HCT116 (cell line): ENCODE measurements at regions not wholly inside any gene's neighbourhood (a gene's known extent, or its start where the extent isn't known, plus 50 kb on each side); places are given as distances from the start of the nearest gene placed in this dataset.

ENCODE experiments used
- ATAC-seq: fragments of 200-7000 bp; cut with Tn5 transposase; 2 replicates; pipeline ENCODE4 v1.9.1; 2020; ENCODE audit warnings: mild to moderate bottlenecking, moderate library complexity
- BruUV-seq: library from RNA; stranded (reverse); fragments of 400-500 nt; replicated peaks from 2 replicates; lab custom pipeline; 2021; lab: Mats Ljungman, UMichigan
- CTCF ChIA-PET: fragments of 300-600 bp; sonication (Branson Sonifier 250); formaldehyde crosslinking; loops from one replicate; lab custom pipeline; 2021; ENCODE audit warnings: antibody characterized with exemption; lab: Charles Lee
- POLR2A ChIA-PET: fragments of 300-600, 350-600 bp; sonication (Branson Sonifier 250); formaldehyde crosslinking; loops from one replicate; lab custom pipeline; 2021; ENCODE audit warnings: antibody characterized with exemption; lab: Charles Lee
- RAD21 ChIA-PET, 2 experiments: fragments of 300-600 bp; sonication (Branson Sonifier 250); formaldehyde crosslinking; loops; one replicate each; lab custom pipeline; 2023; ENCODE audit warnings: low total read pairs in 2 of 2; ENCODE audit not compliant: uncharacterized antibody in 2 of 2, unreplicated experiment in 2 of 2, low non-redundant PET in 1 of 2; lab: Charles Lee
- DNase-seq: peaks from one replicate; pipeline ENCODE4 v3.0.0-alpha.2; 2010; ENCODE audit warnings: low read depth, low spot score
- H2AFZ ChIP-seq: fragments of 200-600 bp; shearing (Covaris generic), sonication (generic); 2 replicates; pipeline ENCODE4 v1.6.1; 2017; ENCODE audit warnings: low read depth, mixed run types, mixed read lengths, antibody characterized with exemption, low read length; ENCODE audit not compliant: poor library complexity, severe bottlenecking
- H3K27ac ChIP-seq: 2 replicates; pipeline ENCODE4 v1.5.1; 2012; ENCODE audit warnings: low read depth, low read length
- H3K27me3 ChIP-seq: fragments of 200-600 bp; sonication (generic); 2 replicates; pipeline ENCODE4 v1.6.1; 2016; ENCODE audit warnings: mixed run types, low read length, mixed read lengths; ENCODE audit not compliant: insufficient read depth
- H3K36me3 ChIP-seq, 2 experiments: fragments of 200-500 bp in 1 of 2; fragments of 200-600 bp in 1 of 2; sonication (Bioruptor generic) in 1 of 2; sonication (generic) in 1 of 2; 2 replicates each; pipeline versions ENCODE4 v1.5.1 to v1.6.1; 2014 to 2016; ENCODE audit warnings: low read length in 2 of 2, inconsistent platforms in 1 of 2, mixed read lengths in 1 of 2, mixed run types in 1 of 2; ENCODE audit not compliant: insufficient read depth in 2 of 2, control insufficient read depth in 1 of 2
- H3K4me1 ChIP-seq, 2 experiments: fragments of 200-600 bp in 1 of 2; sonication (generic) in 1 of 2; 2 replicates each; pipeline versions ENCODE4 v1.5.1 to v1.6.1; 2012 to 2017; ENCODE audit warnings: low read length in 2 of 2, inconsistent platforms in 1 of 2, mild to moderate bottlenecking in 1 of 2, mixed read lengths in 1 of 2, mixed run types in 1 of 2, moderate library complexity in 1 of 2; ENCODE audit not compliant: insufficient read depth in 2 of 2, control insufficient read depth in 1 of 2
- H3K4me2 ChIP-seq: fragments of 200-600 bp; sonication (generic); 2 replicates; pipeline ENCODE4 v1.6.1; 2017; ENCODE audit warnings: mixed run types, low read length, mixed read lengths
- H3K4me3 ChIP-seq, 2 experiments: fragments of 200-600 bp in 1 of 2; sonication (generic) in 1 of 2; replicated peaks in 1 of 2; 2 replicates each; pipeline ENCODE4 v1.5.1; 2011 to 2016; ENCODE audit warnings: low read length in 2 of 2, control low read depth in 1 of 2, low read depth in 1 of 2, mild to moderate bottlenecking in 1 of 2, mixed read lengths in 1 of 2, mixed run types in 1 of 2
- H3K79me2 ChIP-seq: fragments of 200-600 bp; sonication (generic); 2 replicates; pipeline ENCODE4 v1.6.1; 2017; ENCODE audit warnings: mild to moderate bottlenecking, mixed run types, low read length, moderate library complexity, mixed read lengths; ENCODE audit not compliant: insufficient read depth
- H3K9ac ChIP-seq: fragments of 200-600 bp; sonication (generic); 2 replicates; pipeline ENCODE4 v1.6.1; 2016; ENCODE audit warnings: low read length, mixed read lengths
- H3K9me2 ChIP-seq: fragments of 200-600 bp; sonication (generic), shearing (Covaris generic); 2 replicates; pipeline ENCODE4 v1.6.1; 2017; ENCODE audit warnings: mixed run types, mild to moderate bottlenecking, moderate library complexity; ENCODE audit not compliant: insufficient read depth
- H3K9me3 ChIP-seq, 2 experiments: fragments of 200-500 bp in 1 of 2; fragments of 200-600 bp in 1 of 2; sonication (Bioruptor generic) in 1 of 2; sonication (generic) in 1 of 2; 2 replicates each; pipeline ENCODE4 v1.6.1; 2014 to 2017; ENCODE audit warnings: low read length in 2 of 2, mixed read lengths in 2 of 2, inconsistent platforms in 1 of 2, low read depth in 1 of 2, mild to moderate bottlenecking in 1 of 2, mixed run types in 1 of 2, moderate library complexity in 1 of 2; ENCODE audit not compliant: control insufficient read depth in 1 of 2, insufficient read depth in 1 of 2
- H4K20me1 ChIP-seq: fragments of 200-600 bp; sonication (generic), shearing (Covaris generic); 2 replicates; pipeline ENCODE4 v1.6.1; 2017; ENCODE audit warnings: mixed run types, mild to moderate bottlenecking, moderate library complexity; ENCODE audit not compliant: insufficient read depth
- CEBPB ChIP-seq: IDR thresholded peaks from 2 replicates; pipeline ENCODE4 v1.6.1; 2012; ENCODE audit warnings: low read depth
- EGR1 ChIP-seq: IDR thresholded peaks from 2 replicates; pipeline ENCODE4 v1.6.1; 2012; ENCODE audit warnings: low read depth
- ELF1 ChIP-seq: IDR thresholded peaks from 2 replicates; pipeline ENCODE4 v1.6.1; 2012; ENCODE audit warnings: low read depth, borderline replicate concordance
- FOSL1 ChIP-seq: IDR thresholded peaks from 2 replicates; pipeline ENCODE4 v1.6.1; 2012; ENCODE audit warnings: low read depth
- MAX ChIP-seq: IDR thresholded peaks from 2 replicates; pipeline ENCODE4 v1.6.1; 2012
- POLR2AphosphoS5 ChIP-seq: IDR thresholded peaks from 2 replicates; pipeline ENCODE4 v1.6.1; 2011; ENCODE audit warnings: mild to moderate bottlenecking, low read depth, low read length, moderate library complexity
- RAD21 ChIP-seq: IDR thresholded peaks from 2 replicates; pipeline ENCODE4 v1.6.1; 2012; ENCODE audit warnings: low read depth, mild to moderate bottlenecking
- SIN3A ChIP-seq: IDR thresholded peaks from 2 replicates; pipeline ENCODE4 v1.6.1; 2012; ENCODE audit warnings: low read depth
- SP1 ChIP-seq: IDR thresholded peaks from 2 replicates; pipeline ENCODE4 v1.6.1; 2012; ENCODE audit warnings: low read depth
- YY1 ChIP-seq: IDR thresholded peaks from 2 replicates; pipeline ENCODE4 v1.6.1; 2011; ENCODE audit warnings: low read length, low read depth, moderate library complexity, mild to moderate bottlenecking; ENCODE audit not compliant: insufficient replicate concordance; ENCODE audit errors: extremely low read depth
- ZBTB33 ChIP-seq: IDR thresholded peaks from 2 replicates; pipeline ENCODE4 v1.6.1; 2011; ENCODE audit warnings: mild to moderate bottlenecking, low read length, moderate library complexity; ENCODE audit not compliant: insufficient replicate concordance; ENCODE audit errors: extremely low read depth
- intact Hi-C: fragments of 100-400 bp; cut with micrococcal nuclease; formaldehyde crosslinking; loops from 2 replicates; pipeline ENCODE4 v1.10.0; 2022

GRCh38 chr9:78746010-78746409 is 449.1 kb downstream of the PSAT1 start:
- intact Hi-C loops = no loop called here
- H3K79me2 ChIP-seq = no peaks in the 10 kb centered on the region
- H3K27me3 ChIP-seq = no peaks in the 10 kb centered on the region
- H3K27ac ChIP-seq = no peak overlapping the region
- H4K20me1 ChIP-seq = no peaks in the 10 kb centered on the region
- no peaks in the 10 kb centered on the region for H3K9me2 ChIP-seq
- no peaks in the 10 kb centered on the region for H3K36me3 ChIP-seq
- H2AFZ ChIP-seq = no peak overlapping the region
- H3K9ac ChIP-seq = no peak overlapping the region
- H3K9me3 ChIP-seq = no peaks in the 10 kb centered on the region
- POLR2A ChIA-PET = no interaction called here
- BruUV-seq = no TSS peak
- DNase-seq = no peak
- no peak overlapping the region for H3K4me3 ChIP-seq
- TF ChIP-seq POLR2AphosphoS5 (no peak), FOSL1 (no peak), SP1 (no peak), ZBTB33 (no peak), RAD21 (no peak), MAX (no peak), CEBPB (no peak), ELF1 (no peak), EGR1 (no peak)
- TF ChIP-seq, all 23 proteins: peak for 0
- Histone ChIP-seq H3K4me2 (no peak overlapping the region), H3K4me1 (no peaks in the 10 kb centered on the region)
- ChIA-PET RAD21 (no interaction called here), CTCF (no interaction called here)
- ATAC-seq = no peak

GRCh38 chr9:78753039-78753438 is 456.1 kb downstream of the PSAT1 start:
- no peak for TF ChIP-seq MAX
- no peak for TF ChIP-seq ELF1
- no peak for TF ChIP-seq SIN3A
- TF ChIP-seq CEBPB = no peak
- TF ChIP-seq YY1 = no peak
- TF ChIP-seq, all 23 proteins: peak for 0
- Histone ChIP-seq H3K4me2 (no peak overlapping the region), H3K27me3 (no peaks in the 10 kb centered on the region), H3K4me3 (no peak overlapping the region), H3K4me1 (no peaks in the 10 kb centered on the region), H3K36me3 (no peaks in the 10 kb centered on the region), H3K9me3 (no peaks in the 10 kb centered on the region), H2AFZ (no peak overlapping the region), H4K20me1 (no peaks in the 10 kb centered on the region), H3K9me2 (no peaks in the 10 kb centered on the region), H3K79me2 (no peaks in the 10 kb centered on the region), H3K9ac (no peak overlapping the region), H3K27ac (no peak overlapping the region)
- intact Hi-C loops = no loop called here
- ChIA-PET POLR2A (no interaction called here), RAD21 (no interaction called here), CTCF (no interaction called here)
- DNase-seq (no peak), ATAC-seq (no peak)
- BruUV-seq = no TSS peak
